ENCODE measurements at regions not wholly inside any gene's neighbourhood (a gene's known extent, or its start where the extent isn't known, plus 50 kb on each side); places are given as distances from the start of the nearest gene placed in this dataset.

DNA sequence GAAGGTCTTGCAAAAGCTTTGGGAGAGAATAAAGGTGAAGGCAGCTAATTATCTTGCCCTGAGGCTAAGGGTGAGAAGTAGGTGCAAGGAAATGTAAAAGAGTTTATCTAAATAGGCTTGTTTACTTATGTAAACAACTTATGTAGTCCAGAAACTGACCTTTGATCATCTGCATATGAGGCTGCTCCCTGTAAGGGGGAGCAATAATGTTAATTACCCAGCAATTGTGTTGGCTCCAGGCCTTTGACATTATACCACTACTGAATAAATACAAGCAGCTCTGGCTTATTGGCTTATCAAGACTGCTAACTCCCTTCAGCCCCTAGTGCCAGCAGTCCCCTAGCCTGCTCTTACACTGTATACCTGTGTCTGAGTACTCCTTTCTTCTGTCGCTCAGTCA is 303.7 kb upstream of the GNPDA2 start:
- Histone ChIP-seq H4K20me1 (replicated peaks; ENCODE audit: control insufficient read depth, extremely low read depth, insufficient read depth, low read length) (no peaks in the 10 kb centered on the region), H2AFZ (ENCODE audit: low read depth, low read length) (no peak overlapping the region), H3K4me2 (ENCODE audit: insufficient read depth, low read length) (no peak overlapping the region), H3K9me1 (replicated peaks; ENCODE audit: control insufficient read depth, extremely low read depth, insufficient read depth, low read length) (no peaks in the 10 kb centered on the region), H3K9me3 (replicated peaks; ENCODE audit: control insufficient read depth, insufficient read depth, low read length) (peaks cover 4% of the 10 kb centered on the region), H3K27ac (ENCODE audit: insufficient read depth, low read depth, low read length) (no peak overlapping the region), H3K9ac (replicated peaks; ENCODE audit: extremely low read depth, insufficient read depth, low read length) (no peak overlapping the region), H3K27me3 (ENCODE audit: control insufficient read depth in 2 of 2, insufficient read depth in 2 of 2, low read length in 2 of 2) (no peaks in the 10 kb centered on the region), H3K79me2 (ENCODE audit: control insufficient read depth, insufficient read depth, low read length) (no peaks in the 10 kb centered on the region), H3K4me3 (replicated peaks in 1 of 3; ENCODE audit: insufficient read depth in 1 of 3, low read depth in 1 of 3, low read length in 3 of 3) (no peak overlapping the region), H3K4me1 (ENCODE audit: control insufficient read depth, extremely low read depth, insufficient read depth, low read length) (no peaks in the 10 kb centered on the region), H3K36me3 (ENCODE audit: control insufficient read depth in 2 of 2, extremely low read depth in 1 of 2, insufficient read depth in 2 of 2, low read length in 2 of 2) (no peaks in the 10 kb centered on the region)
- dilution Hi-C loops (cut with MboI; ENCODE audit: extremely low pct_ligation_motif_present, low sequenced_read_pairs) = no loop called here
- intact Hi-C loops (cut with micrococcal nuclease) = no loop called here
- FAIRE-seq (no peak), DNase-seq (ENCODE audit: low read depth, low spot score) (no peak)
- CTCF ChIA-PET = no interaction called here
- TF ChIP-seq MYC (IDR thresholded peaks at IDR 0.05; ENCODE audit: low read depth, low read length) (no peak), GATA2 (IDR thresholded peaks at IDR 0.05; ENCODE audit: insufficient read depth, insufficient read length, low read depth, low read length) (no peak), JUN (IDR thresholded peaks at IDR 0.05; ENCODE audit: borderline replicate concordance, insufficient read depth, insufficient read length, low read depth) (no peak)
- POLR2A ChIA-PET = no interaction called here
- no TSS peak for BruUV-seq (replicated peaks)

DNA sequence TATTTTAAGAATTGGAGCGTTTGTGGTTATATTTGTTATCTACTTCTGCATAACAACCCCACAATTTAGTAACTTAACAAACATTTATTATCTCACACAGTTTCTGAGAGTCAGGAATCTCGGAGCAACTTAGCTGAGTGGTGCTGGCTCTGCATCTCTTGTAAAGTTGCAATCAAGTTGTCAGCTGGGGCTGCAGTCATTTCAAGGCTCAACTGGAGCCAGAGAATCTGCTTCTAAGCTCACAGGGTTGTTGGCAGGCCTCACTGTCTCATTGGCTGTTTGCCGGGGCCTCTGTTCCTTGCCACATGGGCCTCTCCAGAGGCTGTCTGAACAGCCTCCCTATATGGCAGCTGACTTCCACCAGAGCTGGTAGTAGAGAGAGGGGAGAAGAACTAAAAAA is 281.2 kb upstream of the GNPDA2 start:
- BruUV-seq (replicated peaks) = no TSS peak
- Histone ChIP-seq H3K9me3 (replicated peaks; ENCODE audit: control insufficient read depth, insufficient read depth, low read length) (no peaks in the 10 kb centered on the region), H3K9me1 (replicated peaks; ENCODE audit: control insufficient read depth, extremely low read depth, insufficient read depth, low read length) (no peaks in the 10 kb centered on the region), H3K9ac (replicated peaks; ENCODE audit: extremely low read depth, insufficient read depth, low read length) (no peak overlapping the region), H3K79me2 (ENCODE audit: control insufficient read depth, insufficient read depth, low read length) (no peaks in the 10 kb centered on the region), H2AFZ (ENCODE audit: low read depth, low read length) (no peak overlapping the region), H4K20me1 (replicated peaks; ENCODE audit: control insufficient read depth, extremely low read depth, insufficient read depth, low read length) (no peaks in the 10 kb centered on the region), H3K4me1 (ENCODE audit: control insufficient read depth, extremely low read depth, insufficient read depth, low read length) (no peaks in the 10 kb centered on the region), H3K4me2 (ENCODE audit: insufficient read depth, low read length) (no peak overlapping the region), H3K27ac (ENCODE audit: insufficient read depth, low read depth, low read length) (no peak overlapping the region), H3K36me3 (ENCODE audit: control insufficient read depth in 2 of 2, extremely low read depth in 1 of 2, insufficient read depth in 2 of 2, low read length in 2 of 2) (no peaks in the 10 kb centered on the region), H3K27me3 (ENCODE audit: control insufficient read depth in 2 of 2, insufficient read depth in 2 of 2, low read length in 2 of 2) (no peaks in the 10 kb centered on the region), H3K4me3 (replicated peaks in 1 of 3; ENCODE audit: insufficient read depth in 1 of 3, low read depth in 1 of 3, low read length in 3 of 3) (no peak overlapping the region)
- no peak for DNase-seq (ENCODE audit: low read depth, low spot score)
- dilution Hi-C loops (cut with MboI; ENCODE audit: extremely low pct_ligation_motif_present, low sequenced_read_pairs) = no loop called here
- ChIA-PET POLR2A (no interaction called here), CTCF (no interaction called here)
- TF ChIP-seq, protein P1, sequence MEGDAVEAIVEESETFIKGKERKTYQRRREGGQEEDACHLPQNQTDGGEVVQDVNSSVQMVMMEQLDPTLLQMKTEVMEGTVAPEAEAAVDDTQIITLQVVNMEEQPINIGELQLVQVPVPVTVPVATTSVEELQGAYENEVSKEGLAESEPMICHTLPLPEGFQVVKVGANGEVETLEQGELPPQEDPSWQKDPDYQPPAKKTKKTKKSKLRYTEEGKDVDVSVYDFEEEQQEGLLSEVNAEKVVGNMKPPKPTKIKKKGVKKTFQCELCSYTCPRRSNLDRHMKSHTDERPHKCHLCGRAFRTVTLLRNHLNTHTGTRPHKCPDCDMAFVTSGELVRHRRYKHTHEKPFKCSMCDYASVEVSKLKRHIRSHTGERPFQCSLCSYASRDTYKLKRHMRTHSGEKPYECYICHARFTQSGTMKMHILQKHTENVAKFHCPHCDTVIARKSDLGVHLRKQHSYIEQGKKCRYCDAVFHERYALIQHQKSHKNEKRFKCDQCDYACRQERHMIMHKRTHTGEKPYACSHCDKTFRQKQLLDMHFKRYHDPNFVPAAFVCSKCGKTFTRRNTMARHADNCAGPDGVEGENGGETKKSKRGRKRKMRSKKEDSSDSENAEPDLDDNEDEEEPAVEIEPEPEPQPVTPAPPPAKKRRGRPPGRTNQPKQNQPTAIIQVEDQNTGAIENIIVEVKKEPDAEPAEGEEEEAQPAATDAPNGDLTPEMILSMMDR (IDR thresholded peaks at IDR 0.05; ENCODE audit: extremely low read depth in 1 of 2, insufficient read depth in 1 of 2, low read depth in 1 of 2, low read length in 2 of 2) = no peak
- TF ChIP-seq POLR2AphosphoS5 (IDR thresholded peaks at IDR 0.05; ENCODE audit: insufficient read depth, low read depth, low read length) = no peak
- no peak for TF ChIP-seq JUN (IDR thresholded peaks at IDR 0.05; ENCODE audit: borderline replicate concordance, insufficient read depth, insufficient read length, low read depth)
- TF ChIP-seq, protein P2, sequence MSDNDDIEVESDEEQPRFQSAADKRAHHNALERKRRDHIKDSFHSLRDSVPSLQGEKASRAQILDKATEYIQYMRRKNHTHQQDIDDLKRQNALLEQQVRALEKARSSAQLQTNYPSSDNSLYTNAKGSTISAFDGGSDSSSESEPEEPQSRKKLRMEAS (IDR thresholded peaks at IDR 0.05; ENCODE audit: insufficient read depth, insufficient read length) = no peak
- TF ChIP-seq EZH2 (IDR thresholded peaks at IDR 0.05; ENCODE audit: borderline replicate concordance, low read depth, low read length, severe bottlenecking) = no peak
- no peak for TF ChIP-seq MYC (IDR thresholded peaks at IDR 0.05; ENCODE audit: low read depth, low read length)
- no peak for FAIRE-seq
- intact Hi-C loops (cut with micrococcal nuclease) = no loop called here

Data from endothelial cell of umbilical vein (primary cell).